ENCODE measurements at regions not wholly inside any gene's neighbourhood (a gene's known extent, or its start where the extent isn't known, plus 50 kb on each side); places are given as distances from the start of the nearest gene placed in this dataset.

GRCh38 chr1:148353461-148354283, 129.4 kb downstream of the PPIAL4G start:
- CTCF ChIA-PET: no interaction called here
- WGBS (ENCODE audit: low lambda C conversion rate): 39% methylated on average over 26 of the region's 31 CpGs
- no peak overlapping the region for H3K4me2 ChIP-seq
- no peaks in the 10 kb centered on the region for H3K79me2 ChIP-seq (ENCODE audit: insufficient read depth)
- H3K4me1 ChIP-seq (ENCODE audit: control insufficient read depth in 1 of 2, insufficient read depth in 2 of 2, low read depth in 1 of 2, low read length in 1 of 2): no peaks in the 10 kb centered on the region
- H3K4me3 ChIP-seq (ENCODE audit: low read depth in 2 of 2, low read length in 1 of 2): no peak overlapping the region
- H3K27me3 ChIP-seq (ENCODE audit: insufficient read depth): peaks cover 23% of the 10 kb centered on the region; the same call in 1 of the 2 replicates
- POLR2A ChIA-PET: no interaction called here
- no peaks in the 10 kb centered on the region for H4K20me1 ChIP-seq (ENCODE audit: insufficient read depth)
- no peak overlapping the region for H2AFZ ChIP-seq (ENCODE audit: low read depth)
- no peaks in the 10 kb centered on the region for H3K36me3 ChIP-seq (replicated peaks in 1 of 2; ENCODE audit: control insufficient read depth in 1 of 2, insufficient read depth in 2 of 2, low read length in 1 of 2)
- no peak overlapping the region for H3K9ac ChIP-seq
- H3K27ac ChIP-seq (ENCODE audit: low read depth in 2 of 2, low read length in 1 of 2): no peak overlapping the region
- H3K9me3 ChIP-seq: no peaks in the 10 kb centered on the region
- no peaks in the 10 kb centered on the region for H3K9me2 ChIP-seq
- no peak for DNase-seq
- H3F3A ChIP-seq (replicated peaks; ENCODE audit: insufficient read depth): no peaks in the 10 kb centered on the region
- no peak for TF ChIP-seq CHD2 (IDR thresholded peaks at IDR 0.05; ENCODE audit: low read length, partially characterized antibody)

- no peaks in the 10 kb centered on the region for H3K4me1 ChIP-seq (ENCODE audit: control insufficient read depth in 1 of 2, insufficient read depth in 2 of 2, low read depth in 1 of 2, low read length in 1 of 2)
- no peak overlapping the region for H3K4me2 ChIP-seq
- H2AFZ ChIP-seq (ENCODE audit: low read depth): no peak overlapping the region
- no peak for DNase-seq
- peaks cover 23% of the 10 kb centered on the region; the same call in 1 of the 2 replicates for H3K27me3 ChIP-seq (ENCODE audit: insufficient read depth)
- 16% methylated on average over 7 of the region's 8 CpGs for WGBS (ENCODE audit: low lambda C conversion rate)
- H4K20me1 ChIP-seq (ENCODE audit: insufficient read depth): no peaks in the 10 kb centered on the region
- no peaks in the 10 kb centered on the region for H3K9me3 ChIP-seq
- H3F3A ChIP-seq (replicated peaks; ENCODE audit: insufficient read depth): no peaks in the 10 kb centered on the region
- H3K27ac ChIP-seq (ENCODE audit: low read depth in 2 of 2, low read length in 1 of 2): no peak overlapping the region
- no peak overlapping the region for H3K9ac ChIP-seq
- H3K79me2 ChIP-seq (ENCODE audit: insufficient read depth): no peaks in the 10 kb centered on the region
- ChIA-PET POLR2A (no interaction called here), CTCF (no interaction called here)
- H3K36me3 ChIP-seq (replicated peaks in 1 of 2; ENCODE audit: control insufficient read depth in 1 of 2, insufficient read depth in 2 of 2, low read length in 1 of 2): no peaks in the 10 kb centered on the region
- no peaks in the 10 kb centered on the region for H3K9me2 ChIP-seq
- no peak overlapping the region for H3K4me3 ChIP-seq (ENCODE audit: low read depth in 2 of 2, low read length in 1 of 2)
- TF ChIP-seq REST (IDR thresholded peaks at IDR 0.05; ENCODE audit: low read depth, low read length): no peak
- TF ChIP-seq IRF3 (IDR thresholded peaks at IDR 0.05; ENCODE audit: low read depth, low read length): no peak
- TF ChIP-seq TAF1 (IDR thresholded peaks at IDR 0.05; ENCODE audit: borderline replicate concordance, low read depth, low read length): no peak
- TF ChIP-seq USF2 (IDR thresholded peaks at IDR 0.05; ENCODE audit: borderline replicate concordance, low read depth, low read length): no peak
- TF ChIP-seq FOXM1 (IDR thresholded peaks at IDR 0.05; ENCODE audit: low read depth): no peak
- no peak for TF ChIP-seq POLR2AphosphoS5 (IDR thresholded peaks at IDR 0.05; ENCODE audit: low read depth, low read length)
- TF ChIP-seq YY1 (IDR thresholded peaks at IDR 0.05; ENCODE audit: low read depth): no peak
- no peak for TF ChIP-seq RAD21 (IDR thresholded peaks at IDR 0.05; ENCODE audit: low read length)
- TF ChIP-seq, protein P1, sequence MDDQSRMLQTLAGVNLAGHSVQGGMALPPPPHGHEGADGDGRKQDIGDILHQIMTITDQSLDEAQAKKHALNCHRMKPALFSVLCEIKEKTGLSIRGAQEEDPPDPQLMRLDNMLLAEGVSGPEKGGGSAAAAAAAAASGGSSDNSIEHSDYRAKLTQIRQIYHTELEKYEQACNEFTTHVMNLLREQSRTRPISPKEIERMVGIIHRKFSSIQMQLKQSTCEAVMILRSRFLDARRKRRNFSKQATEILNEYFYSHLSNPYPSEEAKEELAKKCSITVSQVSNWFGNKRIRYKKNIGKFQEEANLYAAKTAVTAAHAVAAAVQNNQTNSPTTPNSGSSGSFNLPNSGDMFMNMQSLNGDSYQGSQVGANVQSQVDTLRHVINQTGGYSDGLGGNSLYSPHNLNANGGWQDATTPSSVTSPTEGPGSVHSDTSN (IDR thresholded peaks at IDR 0.05): no peak
- no peak for TF ChIP-seq SMC3 (IDR thresholded peaks at IDR 0.05; ENCODE audit: low read depth, low read length)
- TF ChIP-seq CTCF (IDR thresholded peaks at IDR 0.05): no peak
- no peak for TF ChIP-seq CHD2 (IDR thresholded peaks at IDR 0.05; ENCODE audit: low read length, partially characterized antibody)
- TF ChIP-seq GATA2 (CRISPR knock-in tag; IDR thresholded peaks at IDR 0.05): no peak
- no peak for TF ChIP-seq MAX (IDR thresholded peaks at IDR 0.05; ENCODE audit: low read depth)
- no peak for TF ChIP-seq RXRA (IDR thresholded peaks at IDR 0.05; ENCODE audit: borderline replicate concordance, low read depth)
- TF ChIP-seq TCF12 (IDR thresholded peaks at IDR 0.05): no peak
- no peak for TF ChIP-seq JUND (IDR thresholded peaks at IDR 0.05)
- TF ChIP-seq NRF1 (IDR thresholded peaks at IDR 0.05; ENCODE audit: low read depth, low read length): no peak
Measured at GRCh38 chr1:148352470-148353053, 130.5 kb downstream of the PPIAL4G start.

Data from SK-N-SH (cell line).